ENCODE measurements at regions not wholly inside any gene's neighbourhood (a gene's known extent, or its start where the extent isn't known, plus 50 kb on each side); places are given as distances from the start of the nearest gene placed in this dataset.

DNA sequence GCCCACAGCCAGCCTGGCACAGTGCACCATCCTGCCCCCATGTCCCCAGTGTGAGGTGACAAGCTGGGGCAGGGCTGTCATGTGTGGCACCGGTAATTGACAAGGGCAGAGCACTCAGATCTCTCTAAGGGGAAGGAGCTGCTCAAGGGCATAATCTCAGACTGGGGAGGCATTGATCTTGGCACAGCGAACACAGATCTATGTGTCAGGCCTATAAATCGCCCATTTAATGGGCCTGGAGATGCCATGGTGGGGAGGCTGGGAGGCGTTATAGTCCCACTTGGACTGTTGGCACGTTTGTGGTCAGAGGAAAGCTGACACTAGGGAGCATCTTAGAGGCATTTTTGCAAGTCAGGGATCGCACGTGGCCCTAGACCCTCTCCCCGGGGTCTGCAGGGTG lies 594.1 kb downstream of the PTPRU start:
- in situ Hi-C loops (cut with HindIII; ENCODE audit: low sequenced_read_pairs) = no loop called here

DNA sequence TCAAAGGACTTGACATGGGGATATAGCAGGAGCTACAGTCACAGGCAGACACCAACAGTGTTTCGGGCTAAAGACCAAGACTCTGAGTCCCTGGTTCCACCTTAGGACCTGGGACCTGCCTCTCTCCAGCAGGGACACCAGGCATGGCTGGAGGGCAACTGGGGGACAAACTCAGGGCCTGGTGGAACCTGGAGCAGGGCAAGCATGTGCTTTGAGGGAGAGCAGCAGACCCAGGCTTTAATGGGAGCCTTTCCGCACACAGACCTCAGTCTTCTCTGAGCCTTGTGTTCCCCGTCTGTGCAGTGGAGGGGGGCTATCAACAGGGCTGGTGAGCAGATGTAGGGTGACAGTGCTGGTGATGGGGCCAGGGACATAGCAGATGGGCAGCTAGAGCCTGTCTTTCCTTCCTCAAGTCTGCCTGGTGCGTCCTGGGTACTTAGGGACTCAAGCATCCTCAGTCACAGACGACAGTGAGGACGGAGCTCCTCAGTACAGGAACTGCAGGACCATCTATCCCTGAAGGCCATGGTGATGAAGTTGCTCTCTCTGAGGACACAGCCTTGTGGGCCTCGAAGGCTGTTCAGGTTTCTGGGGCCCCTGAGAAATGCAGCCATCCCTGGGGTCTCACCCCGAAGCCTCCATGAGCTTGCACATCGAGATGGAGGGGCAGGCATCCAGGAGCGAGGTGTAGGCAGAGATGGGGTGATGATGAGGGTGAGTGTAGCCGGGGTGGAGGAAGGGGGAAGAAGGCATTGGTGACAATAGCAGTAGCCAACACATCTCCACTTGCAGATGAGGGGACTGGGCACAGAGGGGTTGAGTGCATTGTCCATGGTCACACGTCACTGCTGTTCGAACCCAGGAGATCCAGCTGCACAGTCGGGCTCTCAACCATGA lies 593.4 kb downstream of the PTPRU start:
- in situ Hi-C loops (cut with HindIII; ENCODE audit: low sequenced_read_pairs) = no loop called here
- DNase-seq (ENCODE audit: low spot score) = no peak

More for the DNA sequence above, 594.1 kb downstream of the PTPRU start:
- DNase-seq (ENCODE audit: low spot score) = no peak

DNA sequence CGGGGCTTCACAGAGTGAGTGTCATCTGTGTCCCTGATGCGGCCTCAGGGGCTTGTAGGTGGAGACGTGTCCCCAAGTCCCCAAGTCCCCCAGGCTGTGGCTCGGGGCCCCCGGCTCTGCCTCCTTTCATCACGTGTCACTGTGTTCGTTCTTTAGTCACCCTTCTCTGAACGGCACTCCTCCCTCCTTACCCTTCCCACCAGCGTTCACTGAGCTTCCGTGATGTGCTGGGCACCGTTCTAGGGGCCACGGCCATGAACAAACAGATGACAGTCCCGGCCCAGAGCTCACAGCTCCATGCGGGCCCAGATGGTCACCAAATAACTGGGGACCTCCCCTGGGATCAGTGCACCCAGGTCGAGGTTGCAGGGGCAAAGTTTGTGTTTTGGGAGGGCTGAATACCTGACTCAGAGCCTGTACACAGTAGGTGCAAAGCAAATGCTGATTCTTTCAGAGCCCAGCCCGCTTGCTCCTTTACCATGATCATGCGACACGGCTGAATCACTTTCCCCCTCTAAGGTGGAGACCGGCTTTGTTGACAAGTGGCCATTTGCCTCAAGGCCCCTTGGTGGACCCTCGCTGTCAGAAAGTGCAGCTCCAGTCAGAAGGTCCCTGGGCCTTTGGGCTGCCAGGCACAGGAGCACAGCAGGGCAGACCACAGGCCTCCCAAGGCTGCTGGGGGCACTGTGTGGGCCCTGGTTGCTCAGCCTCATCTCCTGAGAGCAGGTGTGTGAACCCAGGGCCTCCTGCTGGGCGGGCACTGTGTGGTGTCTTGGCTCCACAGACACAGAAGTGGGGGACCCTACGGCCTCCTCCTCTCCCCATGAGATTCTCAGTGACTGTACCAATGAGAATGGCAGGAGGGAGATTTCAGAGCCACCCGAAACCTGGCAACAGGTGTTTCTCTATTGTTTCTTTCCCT lies 592.5 kb downstream of the PTPRU start:
- in situ Hi-C loops (cut with HindIII; ENCODE audit: low sequenced_read_pairs) = no loop called here
- no peak for DNase-seq (ENCODE audit: low spot score)

DNA sequence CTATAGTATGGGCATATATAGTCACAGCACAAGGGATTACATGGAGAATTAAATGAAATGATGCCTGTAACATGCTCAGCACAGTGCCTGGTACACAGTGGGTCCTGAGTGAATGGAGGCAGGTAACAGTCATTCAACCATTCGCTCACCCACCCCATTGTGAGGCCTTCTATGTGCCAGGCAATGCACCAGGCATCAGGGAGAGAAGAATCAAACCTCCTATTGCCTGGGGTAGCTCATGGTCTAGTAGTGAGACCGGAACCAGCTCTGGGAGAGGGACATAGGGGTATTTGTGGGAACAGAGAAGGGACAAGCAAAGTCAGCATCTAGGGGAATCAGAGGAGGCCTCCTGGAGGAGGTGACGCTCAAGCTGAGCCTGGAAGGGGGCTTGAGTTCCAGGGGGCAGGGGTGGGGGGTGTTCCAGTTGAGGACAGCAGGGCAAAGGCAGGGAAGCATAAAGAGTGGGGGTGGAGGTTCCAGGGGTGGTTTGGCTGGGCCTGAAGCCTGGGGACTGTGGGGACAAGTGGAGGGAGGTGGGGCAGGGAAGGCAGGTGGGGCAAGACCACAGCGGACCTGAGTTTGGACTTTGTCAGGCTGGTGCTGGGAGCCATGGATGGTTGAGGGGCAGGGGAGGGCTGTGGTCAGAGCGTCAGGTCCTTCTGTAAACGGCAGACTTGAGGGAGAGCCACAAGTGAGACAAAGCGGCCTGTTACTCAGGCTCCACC lies 591.6 kb downstream of the PTPRU start:
- no peak for DNase-seq (ENCODE audit: low spot score)
- in situ Hi-C loops (cut with HindIII; ENCODE audit: low sequenced_read_pairs) = no loop called here

DNA sequence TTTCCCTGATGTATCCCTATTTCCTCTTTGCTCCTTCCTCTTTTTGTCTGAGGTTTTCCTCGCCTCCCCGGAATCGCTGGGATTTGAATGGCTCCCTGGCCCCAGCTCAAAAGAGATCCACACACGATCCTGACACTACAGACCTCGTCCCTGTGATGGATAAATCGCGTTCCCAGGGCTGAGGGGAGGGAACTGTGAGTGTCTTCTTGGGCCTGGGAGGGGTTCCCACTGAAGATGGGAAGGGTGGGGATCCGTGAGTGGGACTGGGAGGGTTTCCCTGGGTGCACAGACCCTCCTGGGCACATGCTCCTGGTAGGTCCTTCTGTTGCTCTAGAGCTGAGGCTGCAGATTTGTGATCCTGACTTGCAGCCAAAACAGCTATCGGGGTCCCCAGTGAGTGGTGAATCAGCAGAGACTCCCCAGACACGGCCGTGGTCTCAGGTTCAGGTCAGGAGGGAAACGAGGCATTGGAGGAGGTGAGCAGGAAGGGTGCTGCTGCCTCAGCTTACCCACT lies 591.0 kb downstream of the PTPRU start:
- in situ Hi-C loops (cut with HindIII; ENCODE audit: low sequenced_read_pairs) = no loop called here
- no peak for DNase-seq (ENCODE audit: low spot score)

DNA sequence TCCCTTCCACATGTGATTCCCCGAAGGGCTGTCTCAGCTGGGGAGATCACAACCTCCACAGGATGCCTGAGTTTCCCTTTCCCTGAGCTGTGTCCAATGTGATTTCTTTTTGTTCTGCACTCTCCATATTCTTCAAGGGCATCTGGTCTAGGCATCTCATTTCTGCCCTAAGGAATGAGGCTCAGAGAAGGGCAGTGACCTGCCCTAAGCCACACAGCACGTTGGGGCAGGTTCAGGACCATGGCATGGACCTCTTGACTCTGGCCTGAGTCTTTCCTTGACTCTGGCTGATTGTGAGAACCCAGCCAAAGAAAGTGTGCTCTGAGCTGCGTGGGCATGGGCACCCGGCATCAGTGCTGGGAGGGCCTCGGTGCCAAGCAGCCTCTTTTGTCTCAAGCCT lies 590.3 kb downstream of the PTPRU start:
- no peak for DNase-seq (ENCODE audit: low spot score)
- in situ Hi-C loops (cut with HindIII; ENCODE audit: low sequenced_read_pairs) = no loop called here

DNA sequence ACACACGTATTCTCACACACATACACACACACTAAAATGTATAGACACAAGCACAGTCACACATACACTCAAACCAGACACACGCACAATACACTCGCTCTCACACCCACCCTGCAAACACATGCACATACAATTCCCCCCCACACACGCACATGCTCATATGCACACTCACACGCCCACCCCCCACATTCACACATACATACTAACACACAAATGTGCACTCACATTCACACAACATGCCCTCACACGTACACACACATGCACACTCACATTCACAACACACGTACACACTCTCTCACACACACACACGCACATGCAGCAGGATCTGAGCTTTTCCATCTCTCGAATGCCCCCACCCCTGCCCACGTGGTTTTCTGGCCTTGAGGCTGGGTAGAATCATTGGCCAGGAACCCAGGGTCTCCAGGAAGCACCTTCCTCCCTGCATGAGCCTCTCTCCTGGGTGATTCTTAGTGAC lies 589.7 kb downstream of the PTPRU start:
- DNase-seq (ENCODE audit: low spot score) = no peak

DNA sequence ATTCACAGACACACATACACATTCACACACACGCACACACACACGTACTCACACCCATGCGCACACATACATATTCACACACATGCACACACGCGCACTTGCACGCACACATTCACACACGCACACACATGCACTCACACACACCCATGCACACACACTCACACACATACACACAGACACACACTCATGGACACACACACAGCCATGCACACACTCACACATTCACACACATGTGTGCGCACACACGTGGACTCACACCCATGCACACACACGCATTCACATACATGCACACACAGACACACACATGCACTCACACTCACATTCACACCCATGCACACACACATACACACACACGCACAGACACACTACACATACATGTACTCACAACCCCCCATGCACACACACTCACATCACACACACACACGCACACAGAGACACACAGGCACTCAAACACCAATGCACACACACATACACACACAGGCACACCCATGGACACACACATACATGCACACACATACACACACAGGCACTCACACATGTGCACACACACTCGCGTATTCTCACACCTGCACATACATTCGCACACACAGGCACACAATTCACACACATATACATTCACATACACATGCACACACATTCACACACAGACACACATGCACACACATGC lies 589.1 kb downstream of the PTPRU start:
- no peak for DNase-seq (ENCODE audit: low spot score)
- in situ Hi-C loops (cut with HindIII; ENCODE audit: low sequenced_read_pairs) = no loop called here

More for the DNA sequence above, 589.7 kb downstream of the PTPRU start:
- in situ Hi-C loops (cut with HindIII; ENCODE audit: low sequenced_read_pairs) = no loop called here

DNA sequence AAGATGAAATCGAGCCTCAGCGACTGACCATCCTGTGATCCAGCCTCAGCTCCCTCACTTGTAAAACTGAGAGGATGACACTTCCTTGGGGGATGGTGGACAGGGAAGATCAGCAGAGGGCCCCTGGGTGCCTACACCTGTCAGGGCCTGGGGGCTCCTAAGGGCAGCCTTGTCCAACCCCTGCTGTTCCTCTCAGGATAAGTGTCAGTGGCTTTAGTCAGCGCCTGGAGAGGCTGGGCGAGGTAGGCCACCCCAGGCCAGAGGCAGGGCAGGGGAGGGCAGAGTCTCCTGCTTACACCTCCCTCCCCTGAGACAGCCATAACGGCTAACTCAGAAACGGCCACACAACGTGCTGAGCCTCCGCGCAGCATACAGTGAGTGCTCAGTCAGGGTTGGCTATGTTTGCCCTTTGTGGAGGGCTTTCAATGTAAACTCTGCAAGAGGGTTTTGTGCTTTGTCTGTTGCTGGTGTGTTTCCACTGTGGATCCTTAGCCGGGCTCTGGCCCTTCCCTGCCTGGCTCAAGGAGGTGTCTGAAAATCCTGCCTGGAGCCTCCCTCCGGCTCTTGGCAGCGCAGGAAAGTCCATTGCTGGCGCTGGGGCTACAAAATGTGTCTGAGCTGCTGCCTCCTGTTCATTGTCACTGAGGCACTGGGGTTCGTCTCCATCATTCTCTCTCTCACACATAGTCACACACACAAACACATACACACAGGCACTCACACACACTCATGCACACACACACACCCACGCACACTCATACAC lies 588.4 kb downstream of the PTPRU start:
- in situ Hi-C loops (cut with HindIII; ENCODE audit: low sequenced_read_pairs) = no loop called here
- no peak for DNase-seq (ENCODE audit: low spot score)

DNA sequence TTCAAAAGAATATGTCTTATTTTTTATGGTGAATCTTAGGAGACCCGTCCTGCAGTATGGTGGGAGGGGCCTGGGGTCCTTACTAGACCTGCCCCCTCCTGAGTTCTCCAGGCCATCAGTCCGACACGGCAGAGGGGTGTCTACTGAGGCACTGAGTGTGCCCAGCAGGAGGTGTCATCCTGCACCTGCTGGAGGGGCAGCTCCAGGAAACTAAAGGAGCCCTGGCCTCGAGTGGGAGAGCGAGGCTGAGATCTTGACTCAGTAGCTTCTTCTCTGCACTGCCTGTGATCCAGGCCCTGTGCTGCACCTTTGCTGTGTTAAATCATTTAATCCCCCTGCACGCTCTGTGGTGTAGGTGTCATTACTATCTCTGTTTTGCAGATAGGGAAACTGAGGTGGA lies 587.7 kb downstream of the PTPRU start:
- in situ Hi-C loops (cut with HindIII; ENCODE audit: low sequenced_read_pairs) = no loop called here

DNA sequence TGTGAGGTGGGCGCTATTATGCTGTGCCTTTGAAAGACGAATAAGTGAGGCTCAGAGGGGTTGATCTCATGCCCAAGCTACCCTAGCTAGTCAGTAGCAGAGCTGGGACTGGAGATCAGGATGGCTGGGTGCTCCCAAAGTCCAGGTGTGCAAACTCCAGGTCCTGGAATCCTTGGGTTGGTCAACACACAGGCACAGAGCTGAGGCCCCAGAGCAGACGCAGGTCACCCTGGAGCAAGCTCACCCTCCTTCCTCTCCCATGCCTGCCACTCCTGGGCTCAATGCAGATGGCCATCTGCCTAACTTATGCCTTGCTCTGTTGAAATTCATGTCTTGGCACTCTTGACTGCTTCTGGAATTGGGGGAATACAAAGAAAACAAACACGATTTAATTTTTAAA lies 587.2 kb downstream of the PTPRU start:
- in situ Hi-C loops (cut with HindIII; ENCODE audit: low sequenced_read_pairs) = no loop called here
- no peak for DNase-seq (ENCODE audit: low spot score)

More for the DNA sequence above, 587.7 kb downstream of the PTPRU start:
- DNase-seq (ENCODE audit: low spot score) = no peak

DNA sequence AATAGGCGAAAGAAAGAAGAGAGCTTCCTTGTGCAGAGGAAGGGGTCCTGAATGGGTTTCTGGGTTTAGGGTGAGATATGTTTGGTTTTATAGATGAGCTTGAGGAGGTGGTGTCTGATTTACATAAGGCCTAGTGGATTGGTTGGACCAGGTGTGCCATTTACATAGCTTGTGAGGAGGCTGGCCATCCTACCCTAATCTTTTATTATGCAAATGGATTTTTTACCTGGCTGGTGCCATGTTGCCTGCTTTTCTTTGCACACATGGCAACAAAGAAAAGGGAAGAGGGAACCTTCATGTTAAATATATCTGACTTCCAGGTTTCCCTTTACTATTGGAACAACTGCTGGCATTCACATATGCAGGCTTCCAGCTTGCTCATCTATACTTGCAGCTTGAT lies 585.3 kb downstream of the PTPRU start:
- in situ Hi-C loops (cut with HindIII; ENCODE audit: low sequenced_read_pairs) = no loop called here
- DNase-seq (ENCODE audit: low spot score) = no peak

DNA sequence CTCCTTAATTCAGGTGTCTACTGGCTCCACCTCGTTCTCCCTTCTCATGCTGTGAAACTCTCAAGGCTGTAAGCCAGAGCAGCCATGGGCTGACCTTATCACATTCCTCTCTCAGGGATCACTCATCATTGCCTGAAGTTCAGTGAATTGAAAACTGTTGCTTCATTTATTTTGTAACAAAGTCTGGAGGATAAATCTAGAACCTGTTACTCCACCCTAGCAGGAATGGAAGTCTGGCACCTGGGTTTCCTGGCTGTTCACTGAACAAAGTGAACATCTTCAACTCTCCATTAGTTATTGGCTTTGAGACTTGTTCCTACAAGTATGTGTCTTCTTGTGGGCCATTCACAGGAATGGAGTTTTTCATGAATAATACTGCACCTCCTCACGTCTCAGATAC lies 584.1 kb downstream of the PTPRU start:
- in situ Hi-C loops (cut with HindIII; ENCODE audit: low sequenced_read_pairs) = no loop called here
- DNase-seq (ENCODE audit: low spot score) = no peak

DNA sequence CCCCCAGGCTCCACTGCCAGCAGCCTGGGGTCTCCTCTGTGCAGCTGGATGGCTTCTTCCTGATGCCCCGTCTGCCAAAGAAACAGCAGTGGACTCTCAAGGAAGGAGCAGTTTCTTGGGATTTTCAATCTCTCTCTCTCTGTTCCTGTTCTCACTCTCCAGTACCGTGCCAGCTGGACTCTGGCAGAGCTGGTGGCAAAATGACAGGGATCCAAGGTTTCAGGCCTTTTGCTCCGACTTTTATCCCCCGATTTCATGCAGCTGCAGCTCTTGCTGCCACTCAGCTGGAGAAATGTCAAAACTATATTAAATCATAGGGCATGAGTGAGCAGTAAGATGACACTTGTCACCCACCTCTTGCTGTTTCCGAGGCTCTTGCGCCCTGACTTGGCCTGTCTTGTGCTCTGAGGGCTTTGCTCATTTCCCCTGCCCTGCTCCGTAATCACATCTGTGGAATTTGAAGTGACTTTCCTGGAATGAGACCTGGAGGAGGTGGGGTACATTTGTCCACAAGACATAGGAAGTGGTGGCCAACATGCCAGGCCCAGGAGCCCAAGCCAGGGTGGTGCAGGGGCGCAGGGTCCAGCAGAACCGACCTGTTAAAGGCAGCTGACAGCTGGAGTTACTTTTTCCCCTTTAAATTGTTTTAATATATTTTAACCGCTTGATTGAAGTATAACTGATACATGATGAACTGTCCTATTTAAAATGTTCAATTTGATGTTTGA lies 576.2 kb downstream of the PTPRU start:
- peak; percentile 1 for DNase-seq (ENCODE audit: low spot score)

DNA sequence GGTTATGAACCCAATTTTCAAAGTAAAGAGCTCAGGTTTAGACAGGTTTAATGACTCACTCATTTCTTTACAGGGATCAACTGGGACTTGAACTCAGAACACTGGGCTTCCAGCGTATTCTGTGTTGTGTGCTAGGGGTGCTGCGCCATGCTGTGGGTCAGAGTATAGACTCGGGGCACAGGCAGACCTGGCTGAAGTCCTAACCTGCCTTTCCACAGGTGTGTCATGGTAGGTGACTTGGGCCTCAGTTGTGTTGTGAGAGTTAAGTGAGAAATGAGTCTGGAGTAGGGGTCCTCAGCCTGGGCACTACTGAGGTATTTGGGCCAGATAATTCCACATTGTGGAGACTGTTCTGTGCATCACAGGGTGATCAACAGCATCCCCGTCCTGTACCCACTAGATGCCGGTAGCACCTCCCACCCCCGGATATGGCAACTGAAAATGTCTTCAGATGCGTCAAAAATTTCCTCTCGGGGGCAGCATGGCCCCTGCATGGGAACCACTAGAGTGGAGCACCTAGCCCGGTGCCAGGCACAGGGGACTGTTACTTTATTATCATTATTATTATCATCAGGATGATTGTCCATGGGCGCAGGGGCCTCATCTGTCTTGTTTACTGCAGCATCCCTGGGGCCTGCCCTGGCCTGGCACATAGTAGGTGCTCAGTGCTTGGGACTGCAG lies 575.5 kb downstream of the PTPRU start:
- in situ Hi-C loops (cut with HindIII; ENCODE audit: low sequenced_read_pairs) = no loop called here
- no peak for DNase-seq (ENCODE audit: low spot score)

More for the DNA sequence above, 576.2 kb downstream of the PTPRU start:
- in situ Hi-C loops (cut with HindIII; ENCODE audit: low sequenced_read_pairs) = no loop called here

DNA sequence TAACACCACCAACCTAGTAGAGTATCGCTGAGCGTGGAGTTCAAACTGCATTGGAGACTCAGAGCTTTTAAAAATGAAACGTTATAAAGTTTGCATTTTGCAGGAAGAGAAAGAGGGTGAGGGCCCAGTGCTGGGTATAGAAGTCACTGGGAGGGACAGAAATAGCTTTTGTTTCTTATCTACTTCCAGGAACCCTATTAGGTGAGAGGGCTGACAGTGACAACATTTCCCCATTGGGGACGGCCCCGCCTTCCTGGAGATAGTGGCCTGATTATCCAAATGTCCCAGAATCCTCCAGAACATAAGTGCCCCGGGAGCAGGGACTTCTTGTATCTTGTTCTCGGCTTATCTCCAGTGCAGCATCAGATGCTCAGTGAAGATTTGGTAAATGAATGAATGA lies 574.9 kb downstream of the PTPRU start:
- DNase-seq (ENCODE audit: low spot score) = no peak

More for the DNA sequence above, 574.9 kb downstream of the PTPRU start:
- in situ Hi-C loops (cut with HindIII; ENCODE audit: low sequenced_read_pairs) = no loop called here
